HT-29 (cell line): ENCODE measurements at regions not wholly inside any gene's neighbourhood (a gene's known extent, or its start where the extent isn't known, plus 50 kb on each side); places are given as distances from the start of the nearest gene placed in this dataset.
"Not testable (repeated sequence)": the region's sequence is repeated elsewhere in the genome, so short reads cannot be mapped to it uniquely, and the experiment has no call there.

Source experiments
- DNase-seq: peaks from one replicate; pipeline ENCODE4 v3.0.0-alpha.2; 2015; ENCODE audit warnings: low spot score

GRCh38 chr15:79602731-79603130 lies 170.6 kb downstream of the MINAR1 start:
- no peak for DNase-seq

GRCh38 chr15:79606831-79607355 lies 174.8 kb downstream of the MINAR1 start:
- no peak for DNase-seq

- no peak for DNase-seq
Measured at GRCh38 chr15:79608066-79608864, 176.1 kb downstream of the MINAR1 start.

- DNase-seq = no peak
Measured at GRCh38 chr15:79609506-79609905, 177.4 kb downstream of the MINAR1 start.

GRCh38 chr15:79610021-79610420 lies 177.9 kb downstream of the MINAR1 start:
- no peak for DNase-seq

GRCh38 chr15:79615754-79616153 lies 183.6 kb downstream of the MINAR1 start:
- DNase-seq = no peak

- DNase-seq = no peak
Measured at GRCh38 chr15:79617071-79617470, 184.9 kb downstream of the MINAR1 start.

GRCh38 chr15:79620112-79620857 lies 188.1 kb downstream of the MINAR1 start:
- no peak for DNase-seq

GRCh38 chr15:79621805-79622204 lies 189.7 kb downstream of the MINAR1 start:
- not testable (repeated sequence) for DNase-seq

GRCh38 chr15:79623488-79623887 lies 191.4 kb downstream of the MINAR1 start:
- no peak for DNase-seq

- no peak for DNase-seq
Measured at GRCh38 chr15:79629687-79630086, 197.6 kb downstream of the MINAR1 start.

- DNase-seq = no peak
Measured at GRCh38 chr15:79632457-79632856, 200.3 kb downstream of the MINAR1 start.

- DNase-seq = no peak
Measured at GRCh38 chr15:79635149-79635771, 203.1 kb downstream of the MINAR1 start.

- DNase-seq = no peak
Measured at GRCh38 chr15:79635897-79636561, 203.9 kb downstream of the MINAR1 start.

- DNase-seq = peak; percentile 19
Measured at GRCh38 chr15:79640206-79640605, 208.1 kb downstream of the MINAR1 start.

GRCh38 chr15:79641841-79642240 lies 209.7 kb downstream of the MINAR1 start:
- no peak for DNase-seq

GRCh38 chr15:79643393-79643792 lies 211.3 kb downstream of the MINAR1 start:
- DNase-seq = no peak

- no peak for DNase-seq
Measured at GRCh38 chr15:79644091-79644490, 212.0 kb downstream of the MINAR1 start.

- DNase-seq = not testable (repeated sequence)
Measured at GRCh38 chr15:79652972-79653371, 220.8 kb downstream of the MINAR1 start.

GRCh38 chr15:79653533-79653932 lies 221.4 kb downstream of the MINAR1 start:
- no peak for DNase-seq

- DNase-seq = no peak
Measured at GRCh38 chr15:79656151-79657000, 224.2 kb downstream of the MINAR1 start.
